H9 (cell line): ENCODE measurements at regions not wholly inside any gene's neighbourhood (a gene's known extent, or its start where the extent isn't known, plus 50 kb on each side); places are given as distances from the start of the nearest gene placed in this dataset.

Experiments
- DNase-seq: peaks from one replicate; pipeline ENCODE4 v3.0.0-alpha.2; 2017
- H2AFZ ChIP-seq: one replicate; pipeline ENCODE4 v1.6.1; 2013; ENCODE audit warnings: mild to moderate bottlenecking, low read length, control low read depth, moderate library complexity
- H2AK5ac ChIP-seq: 2 replicates; pipeline ENCODE4 v1.6.1; 2013; ENCODE audit warnings: low read length, control low read depth, mixed read lengths; ENCODE audit not compliant: insufficient read length
- H2BK120ac ChIP-seq: one replicate; pipeline ENCODE4 v1.6.1; 2013; ENCODE audit warnings: low read depth, mild to moderate bottlenecking, low read length, control low read depth, inconsistent platforms; ENCODE audit not compliant: poor library complexity, severe bottlenecking
- H2BK12ac ChIP-seq: 2 replicates; pipeline ENCODE4 v1.6.1; 2013; ENCODE audit warnings: low read length, control low read depth, mixed read lengths, low read depth; ENCODE audit not compliant: insufficient read length
- H2BK15ac ChIP-seq: 2 replicates; pipeline ENCODE4 v1.6.1; 2013; ENCODE audit warnings: low read depth, low read length, control low read depth
- H2BK20ac ChIP-seq: one replicate; pipeline ENCODE4 v1.6.1; 2013; ENCODE audit warnings: low read depth, mild to moderate bottlenecking, low read length, control low read depth, inconsistent platforms; ENCODE audit not compliant: poor library complexity, severe bottlenecking
- H2BK5ac ChIP-seq: 2 replicates; pipeline ENCODE4 v1.6.1; 2013; ENCODE audit warnings: low read length, control low read depth, mixed read lengths; ENCODE audit not compliant: insufficient read length
- H3K14ac ChIP-seq: 2 replicates; pipeline ENCODE4 v1.6.1; 2013; ENCODE audit warnings: low read length, control low read depth; ENCODE audit not compliant: insufficient read depth
- H3K18ac ChIP-seq: 2 replicates; pipeline ENCODE4 v1.6.1; 2013; ENCODE audit warnings: low read depth, mild to moderate bottlenecking, mixed read lengths, low read length, control low read depth; ENCODE audit not compliant: insufficient read length
- H3K23ac ChIP-seq: 2 replicates; pipeline ENCODE4 v1.6.1; 2013; ENCODE audit warnings: low read length, control low read depth, mixed read lengths, low read depth; ENCODE audit not compliant: insufficient read length
- H3K23me2 ChIP-seq: 2 replicates; pipeline ENCODE4 v1.6.1; 2013; ENCODE audit warnings: low read depth, mild to moderate bottlenecking, mixed read lengths, low read length, control low read depth; ENCODE audit not compliant: insufficient read length, poor library complexity, severe bottlenecking
- H3K27ac ChIP-seq: 2 replicates; pipeline ENCODE4 v1.5.1; 2013; ENCODE audit warnings: low read length, control low read depth, mixed read lengths, low read depth; ENCODE audit not compliant: insufficient read length
- H3K27me3 ChIP-seq: 2 replicates; pipeline ENCODE4 v1.6.1; 2013; ENCODE audit warnings: low read length, control low read depth, inconsistent platforms; ENCODE audit not compliant: insufficient read depth
- H3K4ac ChIP-seq: 2 replicates; pipeline ENCODE4 v1.6.1; 2013; ENCODE audit warnings: low read depth, mild to moderate bottlenecking, control low read depth, inconsistent platforms, low read length, moderate library complexity
- H3K4me1 ChIP-seq: 2 replicates; pipeline ENCODE4 v1.6.1; 2013; ENCODE audit warnings: low read length, control low read depth, inconsistent platforms; ENCODE audit not compliant: insufficient read depth
- H3K4me2 ChIP-seq: 2 replicates; pipeline ENCODE4 v1.6.1; 2013; ENCODE audit warnings: low read length, control low read depth, mixed read lengths; ENCODE audit not compliant: insufficient read length, insufficient read depth
- H3K56ac ChIP-seq: 2 replicates; pipeline ENCODE4 v1.6.1; 2013; ENCODE audit warnings: low read depth, mild to moderate bottlenecking, mixed read lengths, low read length, control low read depth; ENCODE audit not compliant: insufficient read length
- H3K79me1 ChIP-seq: 2 replicates; pipeline ENCODE4 v1.6.1; 2013; ENCODE audit warnings: low read depth, mild to moderate bottlenecking, moderate library complexity, low read length, control low read depth, inconsistent platforms; ENCODE audit not compliant: insufficient read depth, poor library complexity, severe bottlenecking
- H3K79me2 ChIP-seq: 2 replicates; pipeline ENCODE4 v1.6.1; 2013; ENCODE audit warnings: low read length, control low read depth, inconsistent platforms; ENCODE audit not compliant: insufficient read depth
- H3K9ac ChIP-seq: 2 replicates; pipeline ENCODE4 v1.6.1; 2013; ENCODE audit warnings: low read length, control low read depth, mixed read lengths; ENCODE audit not compliant: insufficient read length; ENCODE audit errors: extremely low read depth
- H3K9me3 ChIP-seq: one replicate; pipeline ENCODE4 v1.6.1; 2013; ENCODE audit warnings: low read depth, low read length, inconsistent platforms; ENCODE audit not compliant: control insufficient read depth
- H3T11ph ChIP-seq: one replicate; pipeline ENCODE4 v1.6.1; 2013; ENCODE audit warnings: mild to moderate bottlenecking, low read length, control low read depth, inconsistent platforms
- H4K20me1 ChIP-seq: one replicate; pipeline ENCODE4 v1.6.1; 2013; ENCODE audit not compliant: control insufficient read depth, insufficient read length, insufficient read depth
- H4K5ac ChIP-seq: 2 replicates; pipeline ENCODE4 v1.6.1; 2013; ENCODE audit warnings: low read depth, mild to moderate bottlenecking, mixed read lengths, low read length, control low read depth; ENCODE audit not compliant: insufficient read length
- H4K8ac ChIP-seq: replicated peaks from 2 replicates; pipeline ENCODE4 v1.6.1; 2013; ENCODE audit warnings: low read length, control low read depth, mixed read lengths, low read depth; ENCODE audit not compliant: insufficient read length
- H4K91ac ChIP-seq: 2 replicates; pipeline ENCODE4 v1.6.1; 2013; ENCODE audit warnings: low read depth, mild to moderate bottlenecking, moderate library complexity, mixed read lengths, low read length, control low read depth; ENCODE audit not compliant: insufficient read length
- H3K27ac Mint-ChIP-seq, 3 experiments: 2 replicates in 2 of 3; 3 replicates in 1 of 3; pipeline ENCODE4 v1.8.0; 2020 to 2021; ENCODE audit warnings: mixed read lengths in 3 of 3, mild to moderate bottlenecking in 1 of 3, moderate library complexity in 1 of 3
- H3K27me3 Mint-ChIP-seq: 2 replicates; pipeline ENCODE4 v1.8.0; 2021; ENCODE audit warnings: low read depth, mild to moderate bottlenecking, moderate library complexity, mixed read lengths
- H3K36me3 Mint-ChIP-seq, 3 experiments: 2 replicates in 2 of 3; 3 replicates in 1 of 3; pipeline ENCODE4 v1.8.0; 2020 to 2021; ENCODE audit warnings: low read depth in 3 of 3, mixed read lengths in 3 of 3; ENCODE audit not compliant: insufficient read depth in 1 of 3
- H3K4me1 Mint-ChIP-seq, 2 experiments: 2 replicates each; pipeline ENCODE4 v1.8.0; 2020; ENCODE audit warnings: mixed read lengths in 2 of 2
- H3K4me3 Mint-ChIP-seq, 2 experiments: 2 replicates in 1 of 2; 3 replicates in 1 of 2; pipeline ENCODE4 v1.8.0; 2020 to 2021; ENCODE audit warnings: mild to moderate bottlenecking in 2 of 2, mixed read lengths in 2 of 2, moderate library complexity in 1 of 2
- H3K9me3 Mint-ChIP-seq, 2 experiments: 2 replicates in 1 of 2; 3 replicates in 1 of 2; pipeline ENCODE4 v1.8.0; 2020; ENCODE audit warnings: mild to moderate bottlenecking in 2 of 2, mixed read lengths in 2 of 2, moderate library complexity in 1 of 2
- WGBS: extraction: QIAGEN DNeasy Blood & Tissue Kit; methylation state at CpG from one replicate; pipeline ENCODE4 v1.1.7; 2013; ENCODE audit warnings: missing lambda C conversion rate, low lambda C conversion rate, mixed read lengths; ENCODE audit not compliant: insufficient read length; ENCODE audit errors: extremely low coverage; 5-methylcytosine and 5-hydroxymethylcytosine counted together
- TF ChIP-seq, protein P1 (sequence below): fragments of 200-600 bp; sonication (generic); conservative IDR thresholded peaks from 3 replicates; pipeline ENCODE4 v1.8.0; 2021; ENCODE audit warnings: antibody characterized with exemption, mild to moderate bottlenecking

DNA sequence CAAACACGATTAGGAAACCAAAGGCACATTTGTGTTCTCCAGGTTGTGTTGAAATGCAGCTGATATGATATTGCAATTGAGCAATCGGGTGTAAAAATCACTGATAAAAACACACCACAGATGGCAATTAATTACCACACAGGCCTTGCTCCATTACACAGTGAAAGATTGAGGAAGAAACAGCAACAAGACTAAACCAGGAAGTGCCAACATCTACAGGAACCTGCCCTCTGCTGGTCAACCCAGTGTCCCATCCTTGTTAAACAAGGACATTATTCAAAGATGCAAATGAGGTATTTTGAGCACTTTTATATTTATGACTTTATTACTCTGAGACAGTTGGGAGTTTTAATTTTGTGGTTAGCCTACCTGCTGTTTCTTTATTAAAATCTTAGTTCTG is 765.6 kb upstream of the GHITM start:
- H3K4me1 Mint-ChIP-seq: peaks cover 7 to 11% of the 10 kb centered on the region in 2 experiments
- DNase-seq: peak; percentile 50

More for the DNA sequence above, 765.6 kb upstream of the GHITM start:
- Histone ChIP-seq H2BK15ac (no peak overlapping the region), H2BK12ac (no peak overlapping the region), H4K91ac (no peak overlapping the region), H3K14ac (no peak overlapping the region), H3K79me2 (no peaks in the 10 kb centered on the region), H3K56ac (no peak overlapping the region), H3K9me3 (no peaks in the 10 kb centered on the region), H2AK5ac (no peak overlapping the region), H4K20me1 (no peaks in the 10 kb centered on the region), H3K23ac (no peak overlapping the region), H2BK120ac (no peak overlapping the region), H3K4ac (no peak overlapping the region), H2BK20ac (no peak overlapping the region), H3K79me1 (no peaks in the 10 kb centered on the region), H4K5ac (no peak overlapping the region), H4K8ac (no peak overlapping the region), H3K18ac (no peak overlapping the region), H3K23me2 (no peaks in the 10 kb centered on the region), H2BK5ac (no peak overlapping the region), H2AFZ (no peak overlapping the region), H3K4me2 (no peak overlapping the region), H3K27me3 (no peaks in the 10 kb centered on the region), H3T11ph (no peak overlapping the region), H3K27ac (no peak overlapping the region), H3K4me1 (no peaks in the 10 kb centered on the region; the same call in 1 of the 2 replicates), H3K9ac (no peak overlapping the region)
- TF ChIP-seq, protein P1, sequence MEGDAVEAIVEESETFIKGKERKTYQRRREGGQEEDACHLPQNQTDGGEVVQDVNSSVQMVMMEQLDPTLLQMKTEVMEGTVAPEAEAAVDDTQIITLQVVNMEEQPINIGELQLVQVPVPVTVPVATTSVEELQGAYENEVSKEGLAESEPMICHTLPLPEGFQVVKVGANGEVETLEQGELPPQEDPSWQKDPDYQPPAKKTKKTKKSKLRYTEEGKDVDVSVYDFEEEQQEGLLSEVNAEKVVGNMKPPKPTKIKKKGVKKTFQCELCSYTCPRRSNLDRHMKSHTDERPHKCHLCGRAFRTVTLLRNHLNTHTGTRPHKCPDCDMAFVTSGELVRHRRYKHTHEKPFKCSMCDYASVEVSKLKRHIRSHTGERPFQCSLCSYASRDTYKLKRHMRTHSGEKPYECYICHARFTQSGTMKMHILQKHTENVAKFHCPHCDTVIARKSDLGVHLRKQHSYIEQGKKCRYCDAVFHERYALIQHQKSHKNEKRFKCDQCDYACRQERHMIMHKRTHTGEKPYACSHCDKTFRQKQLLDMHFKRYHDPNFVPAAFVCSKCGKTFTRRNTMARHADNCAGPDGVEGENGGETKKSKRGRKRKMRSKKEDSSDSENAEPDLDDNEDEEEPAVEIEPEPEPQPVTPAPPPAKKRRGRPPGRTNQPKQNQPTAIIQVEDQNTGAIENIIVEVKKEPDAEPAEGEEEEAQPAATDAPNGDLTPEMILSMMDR: peak; percentile 78
- Mint-ChIP-seq H3K27me3 (no peaks in the 10 kb centered on the region), H3K4me3 (no peak overlapping the region), H3K36me3 (no peaks in the 10 kb centered on the region), H3K9me3 (no peaks in the 10 kb centered on the region), H3K27ac (no peak overlapping the region; a peak in 1 of 7 replicates)
- WGBS: no CpG with 5 or more reads among the region's 2 CpGs
